Heart left ventricle (tissue), 13 donors: ENCODE measurements at regions not wholly inside any gene's neighbourhood (a gene's known extent, or its start where the extent isn't known, plus 50 kb on each side); places are given as distances from the start of the nearest gene placed in this dataset.
A peak's percentile ranks its signal among the peaks of the same experiment; 100 is the strongest.

ENCODE experiments used
- POLR2A ChIP-seq, 2 donors: fragments of 450-650 bp; IDR thresholded peaks; one replicate each; pipeline ENCODE4 v1.6.1; 2017; ENCODE audit warnings: antibody characterized with exemption in 2 of 2, mild to moderate bottlenecking in 2 of 2, moderate library complexity in 2 of 2
- TF ChIP-seq, protein P1 (sequence below), 12 donors: fragments of 200-600 bp; sonication (generic) in 4 of 12; IDR thresholded peaks; one replicate each; pipeline versions ENCODE4 v1.5.0 to v1.8.0; 2018 to 2022; ENCODE audit warnings: antibody characterized with exemption in 12 of 12, mild to moderate bottlenecking in 5 of 12
- donor health status: ischemic (EF 13 %, LVEDD 7.1; RV severe dilation, severe dysfunction).
- donor health status: DM: no; HTN: yes; CAD: no.
- donor health status: DM: no; HTN: no; CAD: no.
- donor health status: ischemic (EF 25% LVEDD 6.9; RV normal size, moderate dysfunction).
- donor health status: ischemic (EF 25% LVEDD 5.7; RV mildly dilated, moderate dysfunction).
- donor health status: ischemic (EF 35%, LVEDD 5.7; RV mildly dilated, moderate dysfunction).
- donor health status: nonischemic (EF 11% LVEDD 7.7; RV severe dilation, severe dysfunction).
- donor health status: DM: yes; HTN: yes; CAD: no.
- donor health status: PGD.
- donor health status: ischemic (EF 29% LVEDD 5.4; RV normal size, mild dysfunction).
- donor health status: nonischemic (EF 23%, LVEDD 6.1; RV moderate dilation, normal function).

DNA sequence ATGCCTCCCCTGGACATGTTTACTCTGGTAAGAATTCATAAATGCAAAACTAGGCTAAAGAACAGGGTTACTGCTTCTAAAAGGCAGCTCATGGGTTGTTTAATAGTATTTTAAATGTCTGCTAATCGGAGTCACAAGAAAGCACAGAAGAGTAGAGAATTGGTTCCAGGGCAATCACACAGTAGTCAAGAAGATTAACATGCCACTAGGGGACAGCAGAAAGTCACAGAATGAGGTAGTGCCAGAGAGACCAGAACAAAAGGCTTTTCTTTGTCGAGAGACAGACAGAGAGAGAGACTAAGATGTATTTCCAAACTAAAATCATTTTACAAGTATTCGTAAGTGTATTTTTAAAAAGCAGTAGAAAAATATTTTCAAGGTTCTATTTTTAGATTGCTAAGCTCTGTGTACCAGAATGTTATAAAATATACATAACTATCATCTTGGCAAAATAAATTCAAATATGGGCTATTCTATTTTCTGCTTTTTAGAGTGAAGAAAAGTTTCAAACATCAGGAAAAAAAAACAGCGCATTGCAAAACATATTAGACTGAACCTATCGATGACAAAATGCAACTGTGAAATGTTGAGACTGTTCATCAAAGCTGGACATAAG lies 78.3 kb upstream of the CDIN1 start:
- TF ChIP-seq, protein P1, sequence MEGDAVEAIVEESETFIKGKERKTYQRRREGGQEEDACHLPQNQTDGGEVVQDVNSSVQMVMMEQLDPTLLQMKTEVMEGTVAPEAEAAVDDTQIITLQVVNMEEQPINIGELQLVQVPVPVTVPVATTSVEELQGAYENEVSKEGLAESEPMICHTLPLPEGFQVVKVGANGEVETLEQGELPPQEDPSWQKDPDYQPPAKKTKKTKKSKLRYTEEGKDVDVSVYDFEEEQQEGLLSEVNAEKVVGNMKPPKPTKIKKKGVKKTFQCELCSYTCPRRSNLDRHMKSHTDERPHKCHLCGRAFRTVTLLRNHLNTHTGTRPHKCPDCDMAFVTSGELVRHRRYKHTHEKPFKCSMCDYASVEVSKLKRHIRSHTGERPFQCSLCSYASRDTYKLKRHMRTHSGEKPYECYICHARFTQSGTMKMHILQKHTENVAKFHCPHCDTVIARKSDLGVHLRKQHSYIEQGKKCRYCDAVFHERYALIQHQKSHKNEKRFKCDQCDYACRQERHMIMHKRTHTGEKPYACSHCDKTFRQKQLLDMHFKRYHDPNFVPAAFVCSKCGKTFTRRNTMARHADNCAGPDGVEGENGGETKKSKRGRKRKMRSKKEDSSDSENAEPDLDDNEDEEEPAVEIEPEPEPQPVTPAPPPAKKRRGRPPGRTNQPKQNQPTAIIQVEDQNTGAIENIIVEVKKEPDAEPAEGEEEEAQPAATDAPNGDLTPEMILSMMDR (IDR thresholded peaks at IDR 0.05) = peak; percentile 41 to 82 (median 70)
- TF ChIP-seq POLR2A (IDR thresholded peaks at IDR 0.05) = no peak
